ENCODE measurements at regions not wholly inside any gene's neighbourhood (a gene's known extent, or its start where the extent isn't known, plus 50 kb on each side); places are given as distances from the start of the nearest gene placed in this dataset.

DNA sequence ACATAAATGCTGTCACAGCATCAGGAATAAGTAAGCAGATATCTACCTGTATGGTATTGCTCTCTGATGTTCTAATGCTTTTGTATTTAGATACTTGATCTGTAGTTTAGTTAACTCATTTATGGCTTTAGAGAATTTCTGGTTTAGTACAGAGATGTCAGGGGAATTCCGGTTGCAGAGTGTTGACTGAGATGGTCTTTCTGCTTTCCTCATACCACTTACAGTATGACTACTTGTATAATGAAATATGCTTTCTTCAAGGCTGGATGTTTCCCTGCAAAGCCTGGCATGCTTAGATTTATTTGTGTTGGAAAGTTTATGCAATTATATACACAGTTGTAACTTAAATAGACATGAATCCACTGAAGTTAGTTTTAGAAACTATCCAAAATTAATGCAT, 278.4 kb downstream of the CDH26 start:
- peaks cover 0 to 13% of the 10 kb centered on the region in 2 donors for H3K27me3 Mint-ChIP-seq
- no peaks in the 10 kb centered on the region for H3K36me3 Mint-ChIP-seq
- DNase-seq, result no peak
- H3K4me1 Mint-ChIP-seq, result no peaks in the 10 kb centered on the region
- no peak for ATAC-seq (replicated peaks)
- H3K4me3 Mint-ChIP-seq, result no peak overlapping the region
- H3K27ac Mint-ChIP-seq, result no peak overlapping the region
- no peaks in the 10 kb centered on the region for H3K9me3 Mint-ChIP-seq

DNA sequence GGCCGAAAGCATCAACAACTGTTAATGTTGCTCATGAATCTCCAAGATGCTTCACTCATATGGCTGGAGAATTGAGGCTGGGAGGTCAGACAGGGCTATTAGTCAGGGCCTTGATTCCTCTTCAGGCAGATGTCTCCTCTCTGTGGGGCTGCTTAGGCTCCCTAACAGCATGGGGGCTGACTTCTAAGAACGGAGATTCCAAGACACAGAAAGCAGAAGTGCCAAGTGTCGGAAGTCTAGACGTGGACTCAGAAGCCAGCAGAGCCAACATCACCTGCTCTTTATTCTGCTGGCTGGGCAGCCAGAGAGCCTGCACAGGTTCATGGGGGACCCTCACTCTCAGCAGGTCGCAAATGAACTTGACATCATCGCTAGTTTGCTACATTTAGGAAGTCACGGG, 279.8 kb downstream of the CDH26 start:
- Mint-ChIP-seq H3K9me3 (no peaks in the 10 kb centered on the region), H3K27ac (no peak overlapping the region), H3K27me3 (peaks cover 0 to 13% of the 10 kb centered on the region in 2 donors), H3K36me3 (no peaks in the 10 kb centered on the region), H3K4me3 (no peak overlapping the region), H3K4me1 (no peaks in the 10 kb centered on the region)
- ATAC-seq (replicated peaks) (no peak), DNase-seq (no peak)

DNA sequence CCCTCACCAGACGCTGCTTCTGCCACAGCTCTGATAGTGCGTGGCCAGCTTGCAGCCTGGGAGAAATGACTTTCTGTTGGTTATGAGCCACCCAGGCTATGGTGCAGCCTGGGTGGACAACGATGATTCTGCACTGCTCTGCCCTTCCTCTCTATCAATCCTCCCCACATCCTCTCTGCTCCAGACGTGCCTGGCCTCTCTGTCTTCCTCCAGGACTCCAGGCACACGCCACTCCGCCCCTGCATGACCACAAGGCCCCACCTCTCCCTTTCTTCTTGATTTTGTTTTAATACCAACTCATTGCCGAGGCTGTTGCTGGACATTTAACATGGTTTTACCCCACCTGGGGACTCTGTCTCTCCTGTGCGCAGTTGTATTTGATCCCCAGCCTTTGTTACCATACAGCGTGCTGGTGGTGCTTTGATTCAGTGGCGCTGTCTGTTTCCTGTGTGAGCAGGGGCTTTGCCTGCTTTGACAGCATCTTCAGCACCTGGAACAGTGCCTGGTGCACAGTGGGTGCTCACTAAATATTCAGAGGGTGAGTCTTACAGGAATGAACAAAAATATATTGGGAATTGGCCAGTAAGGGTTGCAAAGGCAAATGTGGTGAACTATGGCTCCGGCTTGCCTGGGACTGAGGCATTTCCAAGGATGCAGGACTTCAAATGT, 280.9 kb downstream of the CDH26 start:
- Mint-ChIP-seq H3K4me1 (no peaks in the 10 kb centered on the region), H3K9me3 (no peaks in the 10 kb centered on the region), H3K36me3 (no peaks in the 10 kb centered on the region), H3K27me3 (peaks cover 0 to 13% of the 10 kb centered on the region in 2 donors), H3K4me3 (no peak overlapping the region), H3K27ac (no peak overlapping the region)
- ATAC-seq (replicated peaks) (no peak), DNase-seq (no peak)

GRCh38 chr20:60239956-60240355, 281.7 kb downstream of the CDH26 start:
- no peak for ATAC-seq (replicated peaks)
- no peak overlapping the region for H3K27ac Mint-ChIP-seq
- no peaks in the 10 kb centered on the region for H3K4me1 Mint-ChIP-seq
- H3K4me3 Mint-ChIP-seq, result no peak overlapping the region
- DNase-seq, result no peak
- no peaks in the 10 kb centered on the region for H3K36me3 Mint-ChIP-seq
- peaks cover 0 to 13% of the 10 kb centered on the region in 2 donors for H3K27me3 Mint-ChIP-seq
- H3K9me3 Mint-ChIP-seq, result no peaks in the 10 kb centered on the region

GRCh38 chr20:60240415-60240814, 282.2 kb downstream of the CDH26 start:
- Mint-ChIP-seq H3K4me3 (no peak overlapping the region), H3K27me3 (peaks cover 0 to 13% of the 10 kb centered on the region in 2 donors), H3K27ac (no peak overlapping the region), H3K4me1 (no peaks in the 10 kb centered on the region), H3K36me3 (no peaks in the 10 kb centered on the region), H3K9me3 (no peaks in the 10 kb centered on the region)
- ATAC-seq (replicated peaks), result no peak
- no peak for DNase-seq

- Mint-ChIP-seq H3K4me1 (no peaks in the 10 kb centered on the region), H3K27me3 (peaks cover 0 to 13% of the 10 kb centered on the region in 2 donors), H3K9me3 (no peaks in the 10 kb centered on the region), H3K27ac (no peak overlapping the region), H3K4me3 (no peak overlapping the region), H3K36me3 (no peaks in the 10 kb centered on the region)
- no peak for ATAC-seq (replicated peaks)
- no peak for DNase-seq
Measured at GRCh38 chr20:60240986-60241385, 282.8 kb downstream of the CDH26 start.

DNA sequence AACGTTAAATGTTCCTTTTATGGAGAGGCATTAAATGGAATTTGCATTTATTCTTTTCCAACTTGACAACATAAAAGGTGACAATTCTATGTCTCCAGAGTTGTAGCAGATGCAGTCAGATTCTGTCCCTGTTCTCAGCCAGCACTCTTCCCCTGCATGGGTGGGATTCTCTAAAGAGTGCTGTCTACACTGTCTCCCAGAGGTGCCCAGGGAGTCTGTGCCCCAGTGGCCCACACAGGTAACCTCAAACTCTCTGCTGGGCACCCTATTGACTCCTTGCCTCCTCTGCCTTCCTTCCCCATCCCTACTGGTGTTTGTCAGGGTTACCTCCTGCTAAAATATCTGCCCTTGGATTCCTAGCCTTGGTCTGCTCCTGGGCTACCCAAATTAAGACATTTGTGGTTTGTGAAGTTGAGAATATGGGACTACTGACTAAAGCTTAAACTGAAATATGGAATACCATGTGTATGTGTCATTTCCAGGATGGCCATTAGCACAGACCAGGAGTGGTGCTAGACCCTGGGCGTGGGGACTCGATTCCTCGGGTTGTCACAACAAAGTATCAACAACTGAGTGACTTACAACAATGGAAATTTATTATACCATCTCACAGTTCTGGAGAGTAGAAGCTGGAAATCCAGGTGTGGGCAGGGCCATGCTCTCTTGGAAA, 284.7 kb downstream of the CDH26 start:
- peaks cover 0 to 4% of the 10 kb centered on the region in 2 donors for H3K9me3 Mint-ChIP-seq
- no peaks in the 10 kb centered on the region for H3K4me1 Mint-ChIP-seq
- ATAC-seq (replicated peaks) (no peak), DNase-seq (no peak)
- H3K27me3 Mint-ChIP-seq, result peaks cover 0 to 13% of the 10 kb centered on the region in 2 donors
- no peak overlapping the region for H3K27ac Mint-ChIP-seq
- H3K4me3 Mint-ChIP-seq, result no peak overlapping the region
- H3K36me3 Mint-ChIP-seq, result peaks cover 0 to 3% of the 10 kb centered on the region in 2 donors

DNA sequence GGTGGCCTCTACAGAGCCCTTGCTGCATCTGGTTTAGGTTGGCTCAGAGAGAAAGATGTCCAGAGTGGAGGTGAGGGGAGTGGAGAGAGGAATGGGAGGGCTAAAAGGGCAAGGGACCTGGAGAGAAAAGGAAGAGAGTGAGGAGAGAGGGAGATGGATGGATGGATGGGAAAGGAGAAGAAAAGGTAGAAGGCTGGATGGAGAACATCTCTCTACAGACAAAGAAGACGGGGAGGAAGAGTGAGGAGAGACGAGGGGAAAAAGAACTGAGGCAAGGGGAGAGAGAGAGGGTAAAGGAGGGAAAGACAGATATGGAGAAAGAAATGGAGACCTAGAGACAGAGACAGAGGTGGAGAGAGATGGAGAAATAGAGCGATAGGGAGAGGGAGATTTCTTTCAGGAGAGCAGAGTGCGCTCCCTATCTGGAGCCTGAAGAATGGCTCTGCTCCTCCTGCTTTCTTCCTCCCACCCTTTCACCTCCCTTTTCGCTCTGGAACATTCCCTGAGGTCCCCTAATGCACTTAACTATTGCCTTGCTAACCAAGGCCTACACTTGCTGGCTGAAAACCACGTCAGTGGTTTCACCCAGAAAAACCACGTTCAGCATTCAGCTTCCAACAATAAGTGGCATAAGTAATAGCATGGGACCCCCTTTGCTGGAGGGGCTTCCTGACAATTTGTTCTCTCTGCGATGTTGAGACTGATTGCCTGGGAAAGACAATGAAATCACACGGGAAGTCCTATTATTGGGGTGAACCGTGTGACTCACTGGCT, 286.3 kb downstream of the CDH26 start:
- Mint-ChIP-seq H3K27me3 (no peaks in the 10 kb centered on the region), H3K27ac (no peak overlapping the region), H3K4me3 (no peak overlapping the region), H3K36me3 (peaks cover 0 to 3% of the 10 kb centered on the region in 2 donors), H3K9me3 (peaks cover 0 to 4% of the 10 kb centered on the region in 2 donors), H3K4me1 (no peaks in the 10 kb centered on the region)
- no peak for DNase-seq
- ATAC-seq (replicated peaks), result no peak

DNA sequence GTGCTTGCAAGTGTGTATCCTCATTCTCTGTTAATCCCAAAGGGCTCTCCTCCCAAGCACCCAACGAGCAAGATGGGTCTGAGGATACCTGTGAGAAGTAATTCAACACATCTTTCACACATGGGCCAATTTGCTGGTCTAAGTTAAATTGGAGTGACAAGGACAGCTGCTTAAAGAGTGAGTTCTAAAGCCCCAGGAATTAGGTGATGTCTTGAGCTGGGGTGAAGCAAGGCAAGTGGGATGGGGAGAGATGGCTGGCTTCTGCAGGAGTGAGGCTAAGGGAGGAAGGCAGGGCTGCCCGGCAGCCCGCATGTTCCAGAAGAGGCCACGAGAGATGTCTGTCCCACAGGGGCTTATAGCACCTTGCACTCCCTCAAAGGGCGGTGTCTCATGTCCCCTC, 288.5 kb downstream of the CDH26 start:
- no peak overlapping the region for H3K4me3 Mint-ChIP-seq
- ATAC-seq (replicated peaks), result no peak
- H3K4me1 Mint-ChIP-seq, result no peaks in the 10 kb centered on the region
- peaks cover 0 to 3% of the 10 kb centered on the region in 2 donors for H3K36me3 Mint-ChIP-seq
- no peak overlapping the region for H3K27ac Mint-ChIP-seq
- DNase-seq, result no peak
- H3K27me3 Mint-ChIP-seq, result no peaks in the 10 kb centered on the region
- peaks cover 0 to 4% of the 10 kb centered on the region in 2 donors for H3K9me3 Mint-ChIP-seq

DNA sequence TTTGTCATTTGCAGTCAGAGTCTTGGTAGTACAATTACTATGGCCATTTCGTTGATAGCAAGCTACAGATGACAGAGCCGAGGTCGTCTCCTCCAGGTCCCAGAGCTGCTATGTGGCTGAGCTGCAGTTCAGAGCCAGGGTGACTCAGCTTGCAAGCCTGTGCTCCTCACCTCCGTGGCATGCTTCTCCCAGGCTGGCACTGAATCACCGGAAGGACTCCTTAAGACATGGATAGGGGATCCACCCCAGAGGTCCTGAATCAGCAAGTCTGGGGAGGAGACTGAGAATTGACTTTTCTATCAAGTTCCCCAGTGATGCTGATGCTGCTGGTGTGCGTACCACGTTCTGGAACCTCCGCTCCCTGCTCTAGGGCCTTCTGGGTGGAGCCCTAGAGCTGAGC, 291.2 kb downstream of the CDH26 start:
- no peaks in the 10 kb centered on the region for H3K4me1 Mint-ChIP-seq
- H3K4me3 Mint-ChIP-seq, result no peak overlapping the region
- DNase-seq (no peak), ATAC-seq (replicated peaks) (no peak)
- H3K9me3 Mint-ChIP-seq, result peaks cover 0 to 4% of the 10 kb centered on the region in 2 donors
- no peaks in the 10 kb centered on the region for H3K27me3 Mint-ChIP-seq
- H3K27ac Mint-ChIP-seq, result no peak overlapping the region
- peaks cover 0 to 3% of the 10 kb centered on the region in 2 donors for H3K36me3 Mint-ChIP-seq

DNA sequence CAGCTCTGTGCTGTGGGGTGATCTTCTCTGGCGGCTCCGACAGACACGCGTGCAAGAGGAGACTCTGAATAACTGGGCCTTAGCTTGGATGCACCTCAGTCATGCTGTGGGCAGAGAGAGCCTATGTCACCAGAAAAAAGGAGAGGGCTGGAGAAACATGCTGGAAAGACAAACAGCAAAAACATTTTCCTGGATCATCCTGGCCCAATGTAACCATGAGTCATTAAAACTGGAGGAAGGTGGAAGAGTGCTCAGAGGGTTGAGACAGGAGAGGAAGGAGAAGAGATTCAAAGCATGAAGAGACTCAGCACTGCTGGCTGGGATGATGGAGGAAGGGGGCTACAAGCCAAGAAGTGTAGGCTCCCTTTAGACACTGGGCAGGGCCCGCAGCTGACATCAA, 292.0 kb downstream of the CDH26 start:
- Mint-ChIP-seq H3K36me3 (peaks cover 0 to 3% of the 10 kb centered on the region in 2 donors), H3K27me3 (no peaks in the 10 kb centered on the region), H3K4me1 (no peaks in the 10 kb centered on the region), H3K27ac (no peak overlapping the region), H3K9me3 (peaks cover 0 to 4% of the 10 kb centered on the region in 2 donors), H3K4me3 (no peak overlapping the region)
- DNase-seq, result no peak
- ATAC-seq (replicated peaks), result no peak

DNA sequence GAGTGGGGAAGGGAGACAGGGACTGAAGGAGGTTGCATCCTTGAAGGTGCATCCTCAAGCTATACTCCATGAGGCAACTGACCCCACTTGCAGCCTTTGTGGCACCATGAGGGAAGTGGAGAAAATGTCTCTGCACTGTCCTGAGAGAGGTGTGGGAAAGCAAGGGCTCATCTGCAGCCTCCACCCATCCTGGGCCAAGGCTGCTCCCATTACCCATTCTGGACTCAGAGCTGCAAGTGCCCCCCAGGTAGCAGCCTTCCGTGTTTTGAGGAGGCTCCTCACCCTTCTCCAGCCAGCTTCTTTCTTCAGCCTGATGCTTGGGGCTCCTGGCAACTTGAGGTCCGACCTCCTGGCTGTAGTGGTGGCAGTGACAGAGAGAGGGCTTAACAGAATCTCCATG, 294.6 kb downstream of the CDH26 start:
- Mint-ChIP-seq H3K9me3 (peaks cover 0 to under 1% of the 10 kb centered on the region in 2 donors), H3K27me3 (no peaks in the 10 kb centered on the region), H3K36me3 (no peaks in the 10 kb centered on the region), H3K4me3 (no peak overlapping the region), H3K27ac (no peak overlapping the region), H3K4me1 (no peaks in the 10 kb centered on the region)
- DNase-seq, result no peak
- no peak for ATAC-seq (replicated peaks)

DNA sequence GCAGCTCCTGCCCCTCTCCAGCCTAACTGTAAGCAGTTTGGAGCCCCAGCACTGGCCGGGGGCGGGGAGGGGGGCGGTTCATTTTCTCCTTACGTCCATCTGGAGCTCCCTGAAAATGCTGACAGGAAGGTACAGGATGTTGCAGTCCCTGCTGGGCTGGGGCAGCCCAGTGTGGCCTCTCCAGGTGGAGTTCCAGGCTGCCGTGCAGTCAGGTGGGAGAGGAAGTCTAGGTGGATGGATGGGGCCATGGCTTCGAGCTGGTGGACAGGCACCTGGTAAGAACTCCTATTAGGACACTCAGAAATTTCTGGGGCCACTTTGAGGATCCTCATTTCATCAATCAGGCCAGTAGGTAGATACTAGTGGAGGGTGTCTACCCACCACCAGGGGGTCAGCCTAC, 295.2 kb downstream of the CDH26 start:
- Mint-ChIP-seq H3K4me1 (no peaks in the 10 kb centered on the region), H3K27me3 (no peaks in the 10 kb centered on the region), H3K4me3 (no peak overlapping the region), H3K27ac (no peak overlapping the region), H3K36me3 (no peaks in the 10 kb centered on the region), H3K9me3 (no peaks in the 10 kb centered on the region)
- ATAC-seq (replicated peaks) (no peak), DNase-seq (no peak)

GRCh38 chr20:60254901-60255411, 296.7 kb downstream of the CDH26 start:
- no peak for ATAC-seq (replicated peaks)
- DNase-seq, result no peak

More at GRCh38 chr20:60254901-60255411, 296.7 kb downstream of the CDH26 start:
- no peak overlapping the region for H3K4me3 Mint-ChIP-seq
- H3K36me3 Mint-ChIP-seq, result no peaks in the 10 kb centered on the region
- no peak overlapping the region for H3K27ac Mint-ChIP-seq
- no peaks in the 10 kb centered on the region for H3K4me1 Mint-ChIP-seq
- no peaks in the 10 kb centered on the region for H3K27me3 Mint-ChIP-seq
- H3K9me3 Mint-ChIP-seq, result no peaks in the 10 kb centered on the region

Data from stimulated activated naive B cell treated with anti-CD40 and anti-IgM and Interleukin-4, amounts not matched to agents 10 μg/mL and 1 μg/mL and 100 μg/mL, for 72 hours (primary cell).